HG02588 (cell line): ENCODE measurements at regions not wholly inside any gene's neighbourhood (a gene's known extent, or its start where the extent isn't known, plus 50 kb on each side); places are given as distances from the start of the nearest gene placed in this dataset.
"Not testable (repeated sequence)": the region's sequence is repeated elsewhere in the genome, so short reads cannot be mapped to it uniquely, and the experiment has no call there.

Experiments
- ATAC-seq: cut with Tn5 transposase; IDR thresholded peaks from one replicate; pipeline ENCODE4 v1.9.1; 2021; ENCODE audit warnings: mild to moderate bottlenecking, moderate library complexity; ENCODE audit not compliant: unreplicated experiment

DNA sequence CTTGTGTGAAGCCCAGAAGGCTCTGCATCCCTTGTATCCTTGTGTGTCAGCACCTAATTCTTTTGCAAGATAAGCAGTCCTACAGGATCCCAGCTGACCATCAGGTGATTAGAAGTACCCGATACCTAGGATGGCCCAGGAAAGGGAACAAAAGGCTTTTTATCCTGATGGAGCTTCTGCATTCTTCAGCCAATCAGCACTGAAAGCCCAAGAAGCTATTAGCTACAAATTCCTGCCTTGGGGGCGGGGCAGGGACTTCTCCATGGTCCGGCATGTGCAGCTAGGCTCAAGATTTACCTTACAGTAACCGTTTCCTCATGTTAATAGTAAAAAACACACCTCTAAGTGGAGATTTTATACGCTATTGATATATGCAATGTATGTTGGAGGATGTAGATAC, 264.6 kb upstream of the THUMPD2 start:
- ATAC-seq, result no peak

DNA sequence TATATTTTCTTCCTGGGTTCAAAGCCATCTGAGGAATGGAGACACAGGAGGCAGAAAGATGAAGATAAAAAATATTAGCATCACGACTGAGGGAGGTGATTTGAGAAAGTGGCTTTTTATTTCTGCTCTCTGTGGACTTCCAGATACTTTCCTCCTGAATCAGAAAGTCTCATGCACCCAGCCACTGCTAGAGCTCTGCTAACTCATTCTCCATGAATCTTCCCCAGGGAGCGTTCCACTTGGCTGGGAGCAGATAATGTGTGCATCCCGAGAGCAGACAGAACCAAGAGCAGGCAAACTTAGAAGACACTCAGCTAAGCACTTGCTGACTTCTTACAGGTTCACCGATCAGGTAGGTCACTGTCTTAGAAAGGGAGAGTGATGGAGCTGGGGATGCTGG, 264.1 kb upstream of the THUMPD2 start:
- ATAC-seq, result no peak

DNA sequence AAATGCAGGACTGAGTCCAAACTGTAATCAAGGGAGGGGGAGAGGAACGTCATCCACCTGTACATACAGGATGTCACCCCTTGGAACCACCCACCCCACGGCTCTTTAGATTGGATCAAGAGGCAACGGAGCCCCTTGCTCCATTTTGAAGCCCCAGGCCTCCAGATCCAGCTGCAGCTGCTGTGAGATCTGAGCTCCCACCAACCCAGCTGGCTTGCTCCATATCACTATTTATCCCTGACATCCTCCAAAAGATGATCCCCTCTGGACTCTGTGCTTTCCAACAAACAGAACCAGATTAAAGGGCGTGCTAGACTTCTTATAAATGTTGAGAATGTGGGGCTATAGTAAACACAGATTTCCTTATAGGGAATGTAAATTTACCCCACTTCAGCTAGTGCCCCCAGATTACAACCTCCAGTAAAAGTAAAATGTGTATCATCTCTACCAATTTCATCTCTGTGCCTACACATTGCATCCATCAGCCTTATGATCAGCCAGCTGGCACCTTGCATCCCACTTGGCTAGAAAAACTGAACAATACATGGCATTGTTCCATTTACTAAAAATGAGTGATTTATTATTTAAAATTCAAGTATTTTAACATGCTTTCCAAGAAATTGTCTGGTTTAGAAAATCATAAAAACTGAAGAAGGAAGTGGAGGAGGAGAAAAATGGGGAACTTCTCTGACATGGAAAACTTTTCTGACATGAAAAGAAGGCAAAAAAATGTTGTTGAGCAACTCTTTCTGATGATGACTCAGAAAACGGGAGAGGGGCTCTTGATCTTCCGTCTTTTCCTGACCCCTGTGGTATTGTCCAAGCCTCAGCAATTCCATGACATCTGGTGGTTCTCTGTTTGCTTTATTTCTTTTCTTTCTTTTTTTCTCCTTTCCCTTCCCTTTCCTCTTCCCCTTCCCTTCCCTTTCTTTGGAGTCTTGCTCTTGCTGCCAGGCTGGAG, 262.6 kb upstream of the THUMPD2 start:
- no peak for ATAC-seq

DNA sequence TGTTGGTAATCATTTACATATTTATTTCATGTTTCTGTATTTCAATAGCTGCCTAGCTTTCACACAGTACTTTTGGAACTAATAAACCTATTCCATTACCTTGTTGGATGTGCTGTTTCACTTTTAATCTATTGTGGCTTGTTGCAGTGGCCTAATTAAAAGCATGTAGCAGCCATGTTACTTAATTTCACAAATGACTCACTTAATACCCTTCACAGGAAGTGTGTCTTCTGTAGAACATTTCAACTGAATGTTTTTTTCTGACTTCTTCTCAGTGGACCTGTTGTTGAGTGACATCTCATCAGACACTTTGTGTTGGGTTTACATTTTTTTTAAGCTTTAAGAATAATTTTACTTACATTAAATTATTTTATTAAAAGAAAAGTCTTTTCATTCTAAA, 260.5 kb upstream of the THUMPD2 start:
- no peak for ATAC-seq

DNA sequence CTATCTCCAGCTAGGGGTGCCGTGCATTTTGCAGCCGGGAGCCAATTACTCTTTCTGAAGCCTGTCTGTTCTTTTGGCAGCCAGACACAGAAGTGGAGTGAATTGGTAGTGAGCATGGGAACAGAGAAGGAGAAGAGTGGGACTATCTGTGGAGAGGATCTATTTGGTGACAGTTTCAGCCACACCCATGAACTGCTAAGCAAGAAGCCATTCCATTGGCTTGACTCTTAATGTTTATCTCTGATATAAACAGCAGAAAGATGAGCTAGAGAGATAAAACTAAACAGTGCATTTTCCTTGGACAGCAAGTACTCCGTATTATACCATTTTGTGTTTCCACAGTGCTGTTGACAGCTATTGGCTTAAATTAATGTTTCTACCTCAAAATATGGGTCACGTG, 259.6 kb upstream of the THUMPD2 start:
- ATAC-seq, result no peak

DNA sequence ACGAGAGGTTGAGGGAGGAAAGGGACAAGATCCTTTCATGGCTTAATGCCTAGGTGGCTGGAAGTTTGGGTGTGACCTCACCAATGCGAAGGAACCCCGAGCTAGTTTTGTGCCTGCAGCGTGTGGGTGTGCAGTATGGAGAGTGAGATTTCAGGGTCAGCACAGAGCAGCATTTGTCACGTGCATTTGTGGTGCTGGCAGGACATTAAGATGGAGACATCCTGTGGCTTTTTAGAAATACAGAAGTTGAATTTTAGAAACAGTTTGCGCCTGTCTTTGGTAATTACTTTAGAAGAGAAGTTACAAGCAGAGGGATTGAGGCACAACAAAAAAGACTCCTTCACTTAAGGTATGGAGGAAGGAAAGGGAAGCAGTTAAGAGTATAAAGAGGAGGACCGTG, 258.2 kb upstream of the THUMPD2 start:
- no peak for ATAC-seq

DNA sequence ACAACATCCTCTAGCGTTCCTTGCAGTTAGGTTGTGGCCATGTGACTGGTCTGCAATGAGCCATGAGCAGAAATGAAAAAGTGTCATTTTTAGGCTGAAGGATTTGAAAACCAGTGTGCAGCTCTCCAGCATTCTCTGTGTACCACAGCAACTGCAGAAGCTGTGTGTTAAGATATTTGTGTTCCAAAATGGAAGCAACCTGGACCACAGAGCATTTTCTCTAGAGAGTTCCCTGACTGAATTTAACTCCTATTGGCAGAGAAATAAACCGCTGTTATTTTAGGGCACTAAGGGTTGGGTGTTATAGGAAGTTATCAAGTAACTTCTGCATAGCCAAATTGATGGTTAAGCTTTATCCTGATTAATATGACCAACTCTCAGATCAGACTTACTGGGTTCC, 257.2 kb upstream of the THUMPD2 start:
- no peak for ATAC-seq

DNA sequence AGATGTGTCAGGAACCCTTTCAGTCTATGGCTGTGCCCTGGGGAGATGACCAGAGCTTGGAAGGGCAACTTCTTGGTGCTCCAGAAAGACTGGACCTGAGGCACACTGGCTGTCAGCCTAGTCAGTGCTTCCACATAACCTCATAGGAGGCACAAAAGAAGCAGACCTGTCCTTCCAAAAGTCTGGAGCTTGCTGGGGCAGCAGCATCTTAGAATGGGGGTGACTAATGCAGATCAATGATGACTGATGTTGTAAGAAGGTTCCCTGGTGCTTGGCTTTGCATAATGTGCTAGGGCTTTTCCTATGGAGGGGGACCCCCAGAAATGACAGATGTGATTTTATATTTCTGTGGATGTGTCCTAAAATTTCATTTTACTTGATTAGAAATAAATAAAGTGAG, 255.7 kb upstream of the THUMPD2 start:
- no peak for ATAC-seq

DNA sequence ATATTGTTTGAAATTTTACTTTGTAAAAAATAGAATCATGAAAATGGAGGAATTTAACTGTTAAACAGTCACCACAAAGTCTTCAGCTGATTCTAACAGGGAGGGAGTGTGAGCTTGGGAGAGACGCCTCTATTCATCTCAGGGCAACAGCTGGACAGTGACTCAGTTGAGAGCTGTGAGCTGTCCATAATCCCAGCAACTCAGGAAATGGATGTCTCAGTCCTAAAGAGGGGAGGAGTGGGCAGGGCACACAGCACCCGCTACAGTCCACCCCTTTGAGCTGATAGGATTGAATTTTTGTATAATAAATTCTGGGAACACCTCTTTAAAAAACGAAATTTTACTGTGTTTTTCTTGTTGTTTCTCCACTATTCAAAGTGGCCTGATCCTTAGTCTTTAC, 255.1 kb upstream of the THUMPD2 start:
- ATAC-seq, result no peak

DNA sequence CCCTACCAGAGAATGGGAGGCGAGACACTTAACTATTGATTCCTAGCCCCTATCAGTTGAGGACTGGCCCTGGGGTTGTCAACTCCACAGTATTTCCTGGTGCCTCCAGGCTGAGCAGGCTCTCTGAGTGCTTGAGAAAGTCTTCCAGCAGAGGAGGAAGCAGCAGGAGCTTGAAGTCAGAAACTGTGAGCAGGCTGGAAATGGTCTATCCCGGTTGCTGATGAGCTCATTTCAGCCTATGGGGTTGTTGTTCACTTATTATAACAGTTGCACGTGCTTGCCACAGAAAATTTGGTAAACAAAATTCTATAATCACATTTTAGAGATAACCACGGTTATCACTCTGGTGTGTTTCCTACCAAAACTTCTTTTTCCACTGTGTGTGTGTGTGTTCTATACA, 254.7 kb upstream of the THUMPD2 start:
- no peak for ATAC-seq

DNA sequence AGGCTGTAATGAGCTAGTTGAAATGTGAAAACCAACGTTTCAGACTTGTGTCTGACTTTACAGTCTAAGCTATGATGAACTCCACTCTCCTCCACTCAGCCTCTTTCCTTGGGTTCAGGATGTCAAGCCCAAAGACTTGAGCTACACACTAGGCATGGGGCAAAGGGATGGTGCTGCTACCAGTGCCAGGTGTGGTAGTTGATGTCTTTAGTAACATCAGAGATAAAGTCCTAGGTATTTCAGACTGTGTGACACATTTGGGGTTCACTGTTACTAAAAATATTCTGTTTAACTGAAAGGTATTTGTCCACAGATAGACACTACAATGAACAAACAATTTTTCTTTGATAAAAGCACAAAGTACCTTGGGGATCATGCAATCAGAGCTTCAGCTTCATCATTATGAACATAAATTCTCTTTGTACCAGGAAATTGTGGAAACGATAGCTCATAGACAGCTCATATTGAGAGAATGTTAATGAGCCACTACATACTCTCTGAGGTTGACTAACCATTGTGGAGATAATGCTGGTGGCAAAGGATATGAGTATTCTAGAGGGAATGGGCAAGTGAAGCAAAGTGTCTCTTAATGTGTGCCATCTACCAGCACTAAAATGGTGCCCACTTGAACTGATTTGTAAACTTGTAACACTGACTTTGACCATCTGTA, 253.7 kb upstream of the THUMPD2 start:
- no peak for ATAC-seq

DNA sequence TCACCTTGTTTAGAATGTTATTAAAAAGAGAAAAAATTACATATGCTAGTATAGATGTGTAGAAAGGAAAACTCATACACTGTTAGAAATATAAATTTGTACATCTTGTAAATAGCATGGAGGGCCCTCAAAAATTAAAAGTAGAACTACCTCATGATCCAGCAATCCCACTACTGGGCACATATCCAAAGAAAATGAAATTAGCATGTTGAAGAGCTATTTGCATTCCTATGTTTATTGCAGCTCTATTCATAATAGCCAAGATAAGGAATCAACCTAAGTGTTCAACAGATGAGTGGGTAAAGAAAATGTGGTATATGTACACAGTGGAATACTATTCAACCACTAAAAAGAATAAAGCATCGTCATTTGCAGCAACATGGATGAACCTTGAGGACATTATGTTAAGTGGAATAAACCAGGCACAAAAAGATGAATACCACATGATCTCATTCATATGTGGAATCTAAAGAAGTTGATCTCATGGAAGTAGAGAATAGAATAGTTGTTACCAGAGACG, 251.5 kb upstream of the THUMPD2 start:
- ATAC-seq, result no peak

DNA sequence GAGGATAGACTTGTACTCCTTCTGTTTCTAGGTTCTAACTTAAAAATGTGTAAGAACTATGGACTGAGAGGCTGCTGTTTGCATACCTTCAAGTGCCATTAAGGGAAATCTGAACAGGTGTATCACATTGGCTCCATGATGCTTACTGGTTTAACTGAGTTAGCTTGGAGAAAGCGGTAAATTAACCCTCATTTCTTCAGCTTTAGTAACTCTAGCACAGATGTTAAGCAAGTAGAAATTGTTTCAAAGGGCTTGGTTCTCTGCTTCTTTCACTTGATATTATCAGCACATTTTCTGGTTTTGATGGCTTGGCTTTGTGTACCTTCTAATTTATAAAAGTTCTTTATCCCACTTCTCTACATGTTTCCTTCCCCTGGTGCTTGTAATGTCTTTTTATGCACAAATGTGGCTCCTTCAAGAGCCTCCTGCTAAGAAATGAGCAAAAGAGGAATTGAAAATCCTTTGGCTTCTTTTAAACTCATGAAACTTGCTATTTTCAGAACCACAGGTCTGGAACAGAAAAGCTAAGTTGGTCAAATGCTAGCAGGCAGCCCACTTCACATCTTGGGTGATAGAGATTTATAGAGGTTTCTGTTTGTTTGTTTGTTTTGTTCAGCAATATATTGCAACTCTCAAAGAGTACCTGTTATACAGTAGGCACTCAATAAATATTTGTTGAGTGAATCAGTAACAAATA, 249.9 kb upstream of the THUMPD2 start:
- peak; percentile 86 for ATAC-seq

DNA sequence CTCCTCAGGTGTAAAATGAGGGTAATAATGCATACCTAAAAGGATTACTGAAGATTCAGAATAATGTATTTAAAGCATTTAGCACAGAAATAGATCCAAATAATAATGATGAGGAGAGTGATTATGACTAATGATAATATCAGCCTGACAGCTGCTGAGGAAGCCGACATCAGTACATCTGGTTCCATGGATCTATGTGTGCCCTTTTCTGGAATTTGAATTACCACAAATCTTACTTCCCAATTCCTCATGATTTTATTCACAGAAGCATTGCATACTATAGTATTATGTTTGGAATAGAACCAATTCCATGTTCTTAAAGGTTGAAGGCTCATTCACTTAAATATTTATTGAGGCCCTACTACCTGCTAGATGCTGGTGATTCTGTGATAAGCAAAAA, 248.9 kb upstream of the THUMPD2 start:
- no peak for ATAC-seq

DNA sequence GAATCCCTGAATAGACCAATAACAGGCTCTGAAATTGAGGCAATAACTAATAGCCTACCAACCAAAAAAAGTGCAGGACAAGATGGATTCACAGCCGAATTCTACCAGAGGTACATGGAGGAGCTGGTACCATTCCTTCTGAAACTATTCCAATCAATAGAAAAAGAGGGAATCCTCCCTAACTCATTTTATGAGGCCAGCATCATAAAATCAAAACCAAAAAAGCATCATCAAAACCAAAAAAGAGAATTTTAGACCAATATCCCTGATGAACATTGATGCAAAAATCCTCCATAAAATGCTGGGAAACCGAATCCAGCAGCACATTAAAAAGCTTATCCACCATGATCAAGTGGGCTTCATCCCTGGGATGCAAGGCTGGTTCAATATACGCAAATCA, 246.2 kb upstream of the THUMPD2 start:
- ATAC-seq, result not testable (repeated sequence)

DNA sequence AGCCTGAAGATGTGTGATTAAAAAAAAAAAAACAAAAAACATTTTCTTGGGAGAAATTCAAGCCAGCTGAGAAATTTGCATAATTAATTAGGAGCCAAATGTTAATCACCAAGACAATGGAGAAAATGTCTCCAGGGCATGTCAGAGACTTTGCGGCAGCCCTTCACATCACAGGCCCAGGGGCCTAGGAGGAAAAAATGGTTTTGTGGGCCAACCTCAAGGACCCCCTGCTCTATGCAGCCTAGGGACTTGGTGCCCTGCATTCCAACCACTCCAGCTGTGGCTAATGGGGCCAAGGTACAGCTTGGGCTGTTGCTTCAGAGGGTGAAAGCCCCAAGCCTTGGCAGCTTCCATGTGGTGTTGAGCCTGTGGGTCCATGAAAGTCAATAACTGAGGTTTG, 241.9 kb upstream of the THUMPD2 start:
- no peak for ATAC-seq

DNA sequence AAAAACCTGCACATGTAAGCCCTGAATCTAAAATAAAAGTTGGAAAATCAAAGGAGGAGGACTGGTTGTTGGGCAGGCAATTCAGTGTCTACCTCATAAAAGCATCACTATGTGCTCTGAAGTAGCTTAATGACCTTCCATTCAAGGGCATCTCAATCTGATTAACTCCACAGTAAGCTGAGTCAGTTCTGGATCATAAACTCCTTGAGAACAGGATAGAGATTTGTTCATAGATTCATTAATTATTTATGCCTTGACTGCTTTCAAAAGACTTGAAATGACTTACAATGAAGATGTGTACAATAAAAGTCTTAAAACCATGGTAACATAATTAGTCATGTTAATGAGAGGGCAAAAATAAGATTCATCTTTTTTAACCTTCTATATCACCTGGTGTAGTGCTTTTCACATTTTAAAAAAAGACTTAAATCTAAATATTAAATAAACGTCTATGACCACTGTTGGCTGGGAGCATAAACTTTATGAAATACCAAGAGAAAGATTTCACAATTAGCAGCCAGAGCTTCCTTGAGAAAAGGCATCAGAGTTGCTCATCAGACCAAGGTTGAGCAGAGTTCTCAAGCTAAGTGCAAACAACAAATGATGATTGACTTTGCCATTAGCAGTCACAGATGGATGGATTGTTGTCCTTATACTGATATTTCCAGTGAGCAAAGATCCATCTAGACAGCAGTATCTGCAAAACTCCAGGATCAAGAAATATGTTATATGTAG, 237.3 kb upstream of the THUMPD2 start:
- no peak for ATAC-seq

DNA sequence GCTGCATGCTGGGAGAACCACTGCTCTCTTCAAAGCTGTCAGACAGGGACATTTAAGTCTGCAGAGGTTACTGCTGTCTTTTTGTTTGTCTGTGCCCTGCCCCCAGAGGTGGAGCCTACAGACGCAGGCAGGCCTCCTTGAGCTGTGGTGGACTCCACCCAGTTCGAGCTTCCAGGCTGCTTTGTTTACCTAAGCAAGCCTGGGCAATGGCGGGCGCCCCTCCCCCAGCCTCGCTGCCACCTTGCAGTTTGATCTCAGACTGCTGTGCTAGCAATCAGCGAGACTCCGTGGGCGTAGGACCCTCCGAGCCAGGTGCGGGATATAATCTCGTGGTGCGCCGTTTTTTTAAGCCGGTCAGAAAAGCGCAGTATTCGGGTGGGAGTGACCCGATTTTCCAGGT, 234.9 kb upstream of the THUMPD2 start:
- not testable (repeated sequence) for ATAC-seq

DNA sequence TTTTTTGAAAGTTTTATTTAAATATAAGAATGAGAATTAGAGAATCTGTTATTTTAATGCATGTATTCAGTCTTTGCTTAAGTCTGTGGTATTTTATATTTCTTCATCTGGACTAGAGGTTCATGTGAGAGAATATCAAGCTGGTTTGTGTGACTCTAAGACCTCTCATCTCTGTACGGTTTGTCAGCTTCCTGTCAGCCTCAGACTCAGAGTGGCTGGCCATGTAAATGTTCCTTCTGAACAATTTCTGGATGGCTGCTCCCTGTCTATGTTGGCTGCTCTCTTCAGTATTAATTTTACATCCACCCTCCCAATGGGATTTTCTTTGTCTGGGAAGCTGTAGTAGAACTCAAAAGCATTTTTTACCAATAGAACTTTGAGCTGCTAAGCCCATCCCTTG, 225.3 kb upstream of the THUMPD2 start:
- no peak for ATAC-seq

DNA sequence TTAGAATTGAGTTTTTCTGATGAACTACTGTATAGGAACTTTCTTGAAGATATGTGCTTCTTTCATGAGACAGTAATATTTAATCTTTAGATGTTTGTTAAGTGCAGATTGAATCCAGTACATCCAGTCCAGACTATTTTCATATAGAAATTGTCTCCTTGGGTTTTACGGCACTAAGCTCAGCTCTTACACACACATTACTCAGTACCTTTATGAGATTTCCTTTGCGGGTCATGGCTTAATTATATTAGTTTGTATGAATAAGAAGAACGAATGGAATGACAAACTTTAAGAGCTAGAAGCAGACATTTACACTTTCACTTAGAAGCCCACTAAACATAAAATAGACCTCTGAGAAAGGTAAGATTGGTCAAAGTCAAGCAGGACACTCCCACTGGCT, 223.3 kb upstream of the THUMPD2 start:
- ATAC-seq, result no peak

DNA sequence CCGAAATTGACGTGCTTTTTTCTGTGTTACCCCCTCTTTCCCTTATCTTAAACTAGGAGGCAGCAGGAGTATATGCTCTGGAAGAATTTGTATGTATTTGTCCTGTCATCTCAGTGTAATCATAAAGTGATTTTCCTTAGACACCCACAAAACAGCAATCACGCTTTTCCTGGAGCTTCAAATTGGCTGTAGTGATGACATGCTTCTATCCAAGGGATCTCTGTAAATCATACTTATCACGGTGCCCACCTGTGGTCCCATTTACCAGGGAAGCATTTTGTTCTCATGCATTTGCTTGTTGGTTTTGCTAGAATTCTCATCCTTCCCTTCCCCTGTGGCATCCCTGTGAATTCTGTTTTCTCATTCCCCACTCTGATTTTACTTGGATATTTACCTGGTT, 220.8 kb upstream of the THUMPD2 start:
- ATAC-seq, result no peak
